Endothelial cell of umbilical vein (primary cell): ENCODE measurements at regions not wholly inside any gene's neighbourhood (a gene's known extent, or its start where the extent isn't known, plus 50 kb on each side); places are given as distances from the start of the nearest gene placed in this dataset.

Experiments
- BruUV-seq: library from RNA; stranded (reverse); fragments of 400-500 nt; replicated peaks from 2 replicates; lab custom pipeline; 2021; lab: Mats Ljungman, UMichigan
- CTCF ChIA-PET: fragments of 300-600, 350-600 bp; sonication (Branson Sonifier 250); formaldehyde crosslinking; loops from one replicate; lab custom pipeline; 2021; ENCODE audit warnings: antibody characterized with exemption, inconsistent platforms; lab: Charles Lee
- POLR2A ChIA-PET: fragments of 300-600, 350-600 bp; sonication (Branson Sonifier 250); formaldehyde crosslinking; loops from one replicate; lab custom pipeline; 2021; ENCODE audit warnings: antibody characterized with exemption, inconsistent platforms; lab: Charles Lee
- DNase-seq: peaks from one replicate; pipeline ENCODE4 v3.0.0-alpha.2; 2011; ENCODE audit warnings: low read depth, low spot score
- FAIRE-seq: peaks from 2 replicates; lab custom pipeline; 2011; peaks lifted over from hg19 to GRCh38; lab: Jason Lieb, UNC
- H2AFZ ChIP-seq: 2 replicates; pipeline ENCODE4 v1.6.0; 2012; ENCODE audit warnings: low read depth, low read length, control low read depth, inconsistent platforms
- H3K27ac ChIP-seq: 2 replicates; pipeline ENCODE4 v1.5.1; 2011; ENCODE audit warnings: low read depth, mild to moderate bottlenecking, control low read depth, low read length, moderate library complexity; ENCODE audit not compliant: insufficient read depth
- H3K27me3 ChIP-seq, 2 experiments: 2 replicates each; pipeline versions ENCODE4 v1.6.0 to v1.6.1; 2011; ENCODE audit warnings: low read length in 2 of 2, mixed read lengths in 1 of 2; ENCODE audit not compliant: control insufficient read depth in 2 of 2, insufficient read depth in 2 of 2
- H3K36me3 ChIP-seq, 2 experiments: 2 replicates in 1 of 2; 3 replicates in 1 of 2; pipeline ENCODE4 v1.5.1; 2011; ENCODE audit warnings: low read length in 2 of 2, mild to moderate bottlenecking in 1 of 2, moderate library complexity in 1 of 2; ENCODE audit not compliant: control insufficient read depth in 2 of 2, insufficient read depth in 2 of 2; ENCODE audit errors: extremely low read depth in 1 of 2
- H3K4me1 ChIP-seq: 3 replicates; pipeline ENCODE4 v1.5.1; 2011; ENCODE audit warnings: mild to moderate bottlenecking, low read length; ENCODE audit not compliant: control insufficient read depth, insufficient read depth; ENCODE audit errors: extremely low read depth
- H3K4me2 ChIP-seq: 2 replicates; pipeline ENCODE4 v1.6.1; 2011; ENCODE audit warnings: low read length, control low read depth, mixed read lengths; ENCODE audit not compliant: insufficient read depth
- H3K4me3 ChIP-seq, 3 experiments: fragments of 200-600 bp in 1 of 3; sonication (generic), shearing (Covaris generic) in 1 of 3; replicated peaks in 1 of 3; 2 replicates each; pipeline ENCODE4 v1.5.1; 2011 to 2016; ENCODE audit warnings: control low read depth in 3 of 3, low read length in 3 of 3, mild to moderate bottlenecking in 2 of 3, inconsistent platforms in 1 of 3, low read depth in 1 of 3, moderate library complexity in 1 of 3; ENCODE audit not compliant: insufficient read depth in 1 of 3
- H3K79me2 ChIP-seq: 2 replicates; pipeline ENCODE4 v1.6.0; 2012; ENCODE audit warnings: low read length, inconsistent platforms; ENCODE audit not compliant: control insufficient read depth, insufficient read depth
- H3K9ac ChIP-seq: replicated peaks from 2 replicates; pipeline ENCODE3; 2011; ENCODE audit warnings: low read length, control low read depth; ENCODE audit not compliant: insufficient read depth; ENCODE audit errors: extremely low read depth
- H3K9me1 ChIP-seq: replicated peaks from 3 replicates; pipeline ENCODE4 v1.6.0; 2011; ENCODE audit warnings: mild to moderate bottlenecking, low read length; ENCODE audit not compliant: control insufficient read depth, insufficient read depth; ENCODE audit errors: extremely low read depth
- H3K9me3 ChIP-seq: replicated peaks from 2 replicates; pipeline ENCODE4 v1.5.1; 2012; ENCODE audit warnings: low read length, inconsistent platforms; ENCODE audit not compliant: control insufficient read depth, insufficient read depth
- H4K20me1 ChIP-seq: replicated peaks from 2 replicates; pipeline ENCODE3; 2011; ENCODE audit warnings: mild to moderate bottlenecking, low read length; ENCODE audit not compliant: control insufficient read depth, insufficient read depth; ENCODE audit errors: extremely low read depth
- EZH2 ChIP-seq: IDR thresholded peaks from 2 replicates; pipeline ENCODE4 v1.6.1; 2012; ENCODE audit warnings: borderline replicate concordance, low read depth, mild to moderate bottlenecking, moderate library complexity, low read length, inconsistent platforms; ENCODE audit not compliant: severe bottlenecking
- FOS ChIP-seq: IDR thresholded peaks from 2 replicates; pipeline ENCODE4 v1.6.1; 2011; ENCODE audit warnings: mild to moderate bottlenecking, low read length, moderate library complexity, borderline replicate concordance; ENCODE audit not compliant: insufficient read depth
- GATA2 ChIP-seq: IDR thresholded peaks from 2 replicates; pipeline ENCODE4 v1.7.0; 2011; ENCODE audit warnings: low read depth, mild to moderate bottlenecking, moderate library complexity, mixed read lengths, low read length; ENCODE audit not compliant: insufficient read length, insufficient read depth
- JUN ChIP-seq: IDR thresholded peaks from 2 replicates; pipeline ENCODE4 v1.6.1; 2011; ENCODE audit warnings: borderline replicate concordance, low read depth; ENCODE audit not compliant: insufficient read length, insufficient read depth
- MYC ChIP-seq: IDR thresholded peaks from one replicate; pipeline ENCODE4 v1.6.1; 2011; ENCODE audit warnings: mild to moderate bottlenecking, low read depth, low read length
- POLR2A ChIP-seq: IDR thresholded peaks from 2 replicates; pipeline ENCODE4 v1.6.1; 2012; ENCODE audit warnings: low read depth, mild to moderate bottlenecking, control low read depth, low read length
- POLR2AphosphoS5 ChIP-seq: IDR thresholded peaks from 2 replicates; pipeline ENCODE4 v1.6.1; 2012; ENCODE audit warnings: low read depth, mild to moderate bottlenecking, control low read depth, low read length, moderate library complexity; ENCODE audit not compliant: insufficient read depth
- dilution Hi-C: fragments of 300-500 bp; cut with MboI; formaldehyde crosslinking; loops from one replicate; pipeline ENCODE4 v1.15.0; 2019; ENCODE audit warnings: low sequenced_read_pairs; ENCODE audit not compliant: extremely low pct_ligation_motif_present
- intact Hi-C: fragments of 100-400 bp; cut with micrococcal nuclease; formaldehyde crosslinking; loops from one replicate; pipeline ENCODE4 v1.10.0; 2022
- TF ChIP-seq, protein P1 (sequence below): IDR thresholded peaks from 2 replicates; pipeline ENCODE4 v1.6.1; 2011; ENCODE audit not compliant: insufficient read depth, insufficient read length
- TF ChIP-seq, protein P2 (sequence below), 2 donors: IDR thresholded peaks; 1 replicate in 1 of 2; 2 replicates in 1 of 2; pipeline ENCODE4 v1.5.1; 2011; ENCODE audit warnings: low read length in 2 of 2, mild to moderate bottlenecking in 2 of 2, moderate library complexity in 2 of 2, control low read depth in 1 of 2, inconsistent platforms in 1 of 2, low read depth in 1 of 2; ENCODE audit not compliant: insufficient read depth in 1 of 2; ENCODE audit errors: extremely low read depth in 1 of 2

DNA sequence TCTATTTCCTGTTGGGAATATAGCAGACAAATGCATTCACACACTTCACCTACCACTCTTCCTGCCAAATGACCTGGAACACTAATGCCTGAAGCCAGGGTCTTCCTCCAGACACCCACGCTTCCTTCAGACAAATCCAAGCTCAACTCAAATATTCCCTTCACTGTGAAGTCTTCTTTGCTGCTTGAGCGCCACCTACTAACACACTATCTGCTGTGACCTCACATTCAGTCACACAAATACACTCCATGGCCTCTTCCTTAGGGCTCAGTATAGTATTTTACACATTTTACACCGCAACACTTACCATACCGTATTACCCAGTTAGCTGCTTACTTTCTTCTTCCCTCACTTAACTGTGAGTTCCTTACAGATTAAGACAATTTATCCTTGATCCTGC lies 149.4 kb downstream of the SHOX2 start:
- no peak overlapping the region for H3K9ac ChIP-seq
- no peaks in the 10 kb centered on the region for H3K79me2 ChIP-seq
- FAIRE-seq (no peak), DNase-seq (no peak)
- no peaks in the 10 kb centered on the region for H3K27me3 ChIP-seq
- no peak overlapping the region for H2AFZ ChIP-seq
- H3K9me3 ChIP-seq: no peaks in the 10 kb centered on the region
- no peaks in the 10 kb centered on the region for H3K36me3 ChIP-seq
- no peak overlapping the region for H3K27ac ChIP-seq
- ChIA-PET CTCF (interaction anchor here (0.6 kb wide), 1 partner anchor 100 kb away, joined by 3 read pairs; no protein-coding TSS in a partner anchor), POLR2A (no interaction called here)
- no peaks in the 10 kb centered on the region for H3K4me1 ChIP-seq
- dilution Hi-C loops (no loop called here), intact Hi-C loops (no loop called here)
- H3K9me1 ChIP-seq: no peaks in the 10 kb centered on the region
- no peaks in the 10 kb centered on the region for H4K20me1 ChIP-seq
- H3K4me2 ChIP-seq: no peak overlapping the region
- BruUV-seq: no TSS peak
- no peak overlapping the region for H3K4me3 ChIP-seq
- no peak for TF ChIP-seq POLR2AphosphoS5
- TF ChIP-seq JUN: no peak
- no peak for TF ChIP-seq MYC
- no peak for TF ChIP-seq GATA2
- TF ChIP-seq FOS: no peak
- TF ChIP-seq POLR2A: no peak
- TF ChIP-seq, protein P1, sequence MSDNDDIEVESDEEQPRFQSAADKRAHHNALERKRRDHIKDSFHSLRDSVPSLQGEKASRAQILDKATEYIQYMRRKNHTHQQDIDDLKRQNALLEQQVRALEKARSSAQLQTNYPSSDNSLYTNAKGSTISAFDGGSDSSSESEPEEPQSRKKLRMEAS: no peak
- TF ChIP-seq EZH2: no peak
- TF ChIP-seq, protein P2, sequence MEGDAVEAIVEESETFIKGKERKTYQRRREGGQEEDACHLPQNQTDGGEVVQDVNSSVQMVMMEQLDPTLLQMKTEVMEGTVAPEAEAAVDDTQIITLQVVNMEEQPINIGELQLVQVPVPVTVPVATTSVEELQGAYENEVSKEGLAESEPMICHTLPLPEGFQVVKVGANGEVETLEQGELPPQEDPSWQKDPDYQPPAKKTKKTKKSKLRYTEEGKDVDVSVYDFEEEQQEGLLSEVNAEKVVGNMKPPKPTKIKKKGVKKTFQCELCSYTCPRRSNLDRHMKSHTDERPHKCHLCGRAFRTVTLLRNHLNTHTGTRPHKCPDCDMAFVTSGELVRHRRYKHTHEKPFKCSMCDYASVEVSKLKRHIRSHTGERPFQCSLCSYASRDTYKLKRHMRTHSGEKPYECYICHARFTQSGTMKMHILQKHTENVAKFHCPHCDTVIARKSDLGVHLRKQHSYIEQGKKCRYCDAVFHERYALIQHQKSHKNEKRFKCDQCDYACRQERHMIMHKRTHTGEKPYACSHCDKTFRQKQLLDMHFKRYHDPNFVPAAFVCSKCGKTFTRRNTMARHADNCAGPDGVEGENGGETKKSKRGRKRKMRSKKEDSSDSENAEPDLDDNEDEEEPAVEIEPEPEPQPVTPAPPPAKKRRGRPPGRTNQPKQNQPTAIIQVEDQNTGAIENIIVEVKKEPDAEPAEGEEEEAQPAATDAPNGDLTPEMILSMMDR (IDR thresholded peaks at IDR 0.05; ENCODE audit: extremely low read depth in 1 of 2, insufficient read depth in 1 of 2, low read depth in 1 of 2, low read length in 2 of 2): no peak
